Activated CD4-positive, alpha-beta T cell treated with anti-CD3 and anti-CD28 coated beads for 48 hours (primary cell): ENCODE measurements at regions not wholly inside any gene's neighbourhood (a gene's known extent, or its start where the extent isn't known, plus 50 kb on each side); places are given as distances from the start of the nearest gene placed in this dataset.
"Not testable (repeated sequence)": the region's sequence is repeated elsewhere in the genome, so short reads cannot be mapped to it uniquely, and the experiment has no call there.

Experiments used
- DNase-seq: peaks from one replicate; pipeline ENCODE4 v3.0.0-alpha.2; 2020

DNA sequence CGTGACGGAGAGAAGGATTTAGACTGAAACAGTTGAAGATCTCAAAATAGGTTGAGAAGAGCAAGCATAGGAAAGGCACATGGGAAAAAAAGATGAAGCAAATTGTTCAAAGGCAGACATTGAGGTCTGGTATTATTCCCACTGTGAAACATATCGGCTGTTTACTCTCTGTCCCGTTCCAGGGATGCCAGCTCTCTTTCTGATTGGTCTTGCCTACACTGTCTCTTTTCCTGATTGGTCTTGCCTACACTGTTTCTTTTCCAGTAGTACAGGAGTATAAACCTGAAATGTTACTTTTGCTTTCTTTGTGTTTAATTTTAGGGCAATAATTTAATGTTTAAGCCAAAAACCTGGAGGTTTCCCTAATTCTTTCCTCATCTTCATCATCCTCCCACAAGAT, 226.5 kb upstream of the MCHR2 start:
- no peak for DNase-seq

DNA sequence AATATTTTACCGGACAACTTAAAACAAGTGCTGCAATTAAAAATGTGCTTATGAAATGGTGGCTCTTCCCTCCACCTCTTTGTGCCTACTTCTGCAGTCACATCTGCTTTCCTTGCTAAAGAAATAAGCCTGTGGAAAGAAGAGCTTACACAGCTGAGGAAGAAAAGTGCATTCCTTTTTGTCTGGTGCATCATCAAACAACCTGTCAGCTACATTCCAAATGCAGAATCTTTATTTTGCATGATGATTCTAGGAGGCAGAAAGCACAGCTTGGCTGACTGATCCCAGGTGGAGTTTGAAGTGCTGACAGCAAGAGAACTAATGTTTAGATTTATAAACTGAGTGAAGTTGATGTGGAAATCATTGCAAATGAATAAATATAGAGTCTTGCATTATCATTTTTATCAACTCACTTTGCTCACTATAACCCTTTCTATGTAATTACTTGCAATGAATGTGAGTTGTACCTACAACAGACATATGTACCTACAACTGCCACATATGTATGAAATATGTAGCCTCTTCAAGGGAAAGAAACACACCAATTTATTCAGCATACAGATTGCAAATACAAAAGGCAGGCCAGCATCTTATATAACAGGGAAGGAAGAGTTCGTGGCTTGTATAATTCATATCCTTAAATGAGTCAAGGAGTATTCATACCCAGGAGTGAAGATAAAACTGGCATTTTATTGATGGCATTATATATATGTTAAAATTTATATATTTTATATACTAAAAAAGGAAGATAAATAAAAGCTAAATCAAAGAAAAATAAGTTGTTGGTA, 223.4 kb upstream of the MCHR2 start:
- DNase-seq, result no peak

DNA sequence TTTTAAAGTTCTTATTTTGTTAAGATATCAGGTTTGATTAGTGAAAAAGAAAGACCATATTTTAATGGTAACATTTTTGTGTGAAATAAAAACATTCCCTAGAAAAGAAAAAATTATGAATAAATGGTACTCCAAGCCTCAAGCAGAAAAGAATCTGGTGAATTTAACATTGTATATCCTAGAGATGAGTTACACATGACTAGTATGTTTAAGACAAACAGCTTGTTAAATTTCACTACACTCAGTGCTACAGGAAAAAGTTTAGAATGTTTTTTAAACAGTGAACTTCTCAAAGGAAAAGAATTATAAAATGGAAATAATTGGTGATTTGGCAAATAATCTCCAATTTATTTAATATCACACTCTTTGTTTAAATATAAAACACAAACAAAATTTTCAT, 222.7 kb upstream of the MCHR2 start:
- DNase-seq, result no peak

DNA sequence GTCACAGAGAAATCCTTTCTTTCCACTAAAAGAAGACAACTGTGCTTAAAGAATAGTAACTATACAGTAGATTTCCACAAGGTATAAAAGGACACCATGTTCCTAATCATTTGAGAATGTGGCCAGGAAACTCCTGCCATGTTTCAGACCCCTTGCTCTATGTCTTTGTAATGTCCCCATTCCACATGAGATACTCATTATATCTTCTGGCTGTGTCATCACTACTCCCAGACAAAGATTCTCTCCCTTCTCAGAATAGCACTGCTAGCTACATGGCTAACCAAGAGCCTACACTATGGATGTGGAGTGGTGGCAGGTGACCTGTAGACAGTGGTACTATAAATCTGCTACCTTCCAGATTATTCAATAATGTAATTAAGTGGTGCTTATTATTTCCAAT, 218.1 kb upstream of the MCHR2 start:
- DNase-seq, result no peak

DNA sequence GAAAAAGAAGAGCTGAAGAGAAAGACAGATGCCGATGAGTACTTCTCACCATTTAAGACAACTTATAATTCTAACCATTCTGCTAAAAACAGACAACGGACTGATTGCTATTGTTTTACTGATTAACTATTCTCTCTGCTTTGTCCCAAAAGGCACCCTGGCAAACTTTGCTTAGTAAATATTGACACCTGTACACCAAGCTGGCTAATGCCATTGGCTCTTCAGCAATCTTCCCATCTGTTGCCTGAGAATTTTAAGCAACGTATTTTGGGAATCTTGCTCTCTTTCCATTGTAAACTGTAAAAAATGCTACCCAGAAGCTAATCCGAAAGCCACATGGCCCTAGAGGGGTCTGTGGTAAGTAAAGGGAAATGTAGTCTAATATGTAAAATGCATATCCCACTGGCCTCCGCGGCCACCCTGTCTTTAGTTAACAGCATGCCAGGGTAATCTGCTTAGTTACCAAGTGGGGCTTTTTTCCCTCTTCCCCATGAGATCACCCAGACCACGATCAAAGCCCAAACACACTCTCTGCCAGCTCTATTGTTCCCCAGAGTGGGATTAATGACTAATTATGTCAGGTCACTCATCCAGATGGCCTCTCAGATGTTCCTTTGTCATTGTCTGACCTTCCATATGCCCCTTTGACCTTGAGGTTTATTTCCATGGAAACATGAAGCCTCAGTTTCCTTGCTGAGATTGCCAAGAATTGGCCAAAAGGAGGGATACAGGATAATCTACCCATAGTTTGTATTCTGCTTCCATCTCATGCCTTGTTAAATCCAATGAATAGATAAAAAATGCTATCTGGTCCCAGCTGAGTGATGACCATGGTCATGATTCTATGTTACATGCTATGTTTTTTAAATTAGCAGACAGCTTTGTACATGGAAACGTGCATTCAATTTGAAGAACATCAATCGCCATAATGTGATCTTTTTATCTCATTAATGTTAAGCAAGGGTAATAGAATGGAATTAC, 216.4 kb upstream of the MCHR2 start:
- DNase-seq, result no peak

DNA sequence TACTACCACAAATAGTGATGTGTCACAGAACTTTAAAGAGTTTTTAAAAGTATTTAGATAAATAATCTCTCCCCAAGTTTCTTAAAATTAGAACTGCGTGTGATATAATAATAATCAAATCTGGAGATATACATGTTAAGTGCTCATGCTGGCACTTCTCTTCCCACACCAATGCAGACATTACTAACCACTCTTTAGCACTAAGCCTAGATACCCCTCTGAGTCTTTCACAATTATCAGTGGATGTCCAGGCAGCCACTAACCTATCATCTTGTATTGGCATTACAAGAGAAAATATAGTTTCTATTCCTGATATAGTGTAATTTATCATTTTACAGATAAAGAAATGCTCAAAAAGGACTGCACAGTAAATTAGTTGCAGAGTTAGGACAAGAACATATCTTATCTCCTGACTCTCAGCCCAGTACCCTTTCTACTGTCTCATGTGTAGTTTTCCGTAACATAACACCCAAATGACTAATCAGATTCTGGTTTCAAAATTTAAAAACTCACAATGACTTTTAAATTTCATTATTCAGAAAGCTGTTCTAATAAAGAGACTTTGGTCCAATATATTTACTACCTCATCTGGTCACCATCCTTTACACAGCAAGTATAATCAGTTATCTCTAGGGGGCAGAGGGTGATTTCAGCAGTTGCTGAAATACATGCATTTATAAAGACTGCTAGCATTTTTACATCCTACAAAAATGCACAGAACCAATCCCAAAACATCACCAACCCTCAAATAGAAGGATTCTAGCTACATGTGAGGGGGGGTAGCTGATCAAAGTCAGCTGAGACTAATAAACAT, 215.5 kb upstream of the MCHR2 start:
- no peak for DNase-seq

DNA sequence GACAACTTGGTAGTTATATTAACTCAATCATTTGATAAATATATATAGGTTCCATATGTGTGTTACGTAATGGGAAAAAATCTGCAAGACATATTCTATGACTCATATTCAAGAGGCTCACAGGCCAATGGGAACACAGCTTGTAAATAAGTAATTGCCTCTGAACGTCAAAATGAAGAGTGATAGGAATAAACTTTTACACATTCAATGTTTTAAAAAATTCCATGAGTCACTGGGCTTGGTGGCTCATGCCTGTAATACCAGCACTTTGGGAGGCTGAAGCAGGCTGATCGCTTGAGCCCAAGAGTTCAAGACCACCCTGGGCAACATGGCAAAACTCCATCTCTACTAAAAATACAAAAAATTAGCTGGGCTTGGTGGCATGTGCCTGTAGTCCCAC, 209.4 kb upstream of the MCHR2 start:
- DNase-seq, result no peak

DNA sequence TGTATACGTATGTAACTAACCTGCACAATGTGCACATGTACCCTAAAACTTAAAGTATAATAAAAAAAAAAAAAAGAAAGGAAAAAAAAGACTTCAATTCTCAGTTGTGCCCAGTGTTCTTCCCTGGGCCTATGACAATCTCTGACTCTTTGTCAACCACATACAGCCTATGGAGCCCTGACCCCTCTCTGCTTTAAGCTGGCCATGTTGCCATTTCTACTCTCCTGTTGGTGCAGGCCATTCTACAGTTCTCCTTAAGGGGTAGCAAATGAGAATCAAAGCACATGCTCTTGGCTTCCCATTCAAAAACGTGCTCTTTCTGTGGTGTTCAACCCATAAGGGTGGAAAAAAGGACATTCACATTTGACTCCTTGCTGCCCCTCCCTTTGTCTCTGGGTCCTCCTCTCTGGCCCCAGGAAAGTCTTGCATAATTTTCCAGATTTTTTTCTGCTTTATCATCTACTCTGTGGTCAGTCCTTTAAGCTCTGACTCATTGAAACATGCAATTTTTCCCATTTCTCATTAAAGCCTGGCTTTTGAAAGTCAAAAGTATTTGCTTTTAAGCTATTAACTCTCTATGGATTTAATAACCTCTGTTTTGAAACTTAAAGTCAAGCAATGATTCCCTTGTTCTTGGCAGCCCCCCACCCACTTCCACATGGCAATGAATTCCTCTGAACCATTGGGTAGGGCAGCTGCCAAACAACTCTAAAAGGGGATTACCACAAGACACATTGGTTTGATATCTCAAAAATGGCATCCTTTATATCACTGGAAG, 208.6 kb upstream of the MCHR2 start:
- DNase-seq, result no peak

DNA sequence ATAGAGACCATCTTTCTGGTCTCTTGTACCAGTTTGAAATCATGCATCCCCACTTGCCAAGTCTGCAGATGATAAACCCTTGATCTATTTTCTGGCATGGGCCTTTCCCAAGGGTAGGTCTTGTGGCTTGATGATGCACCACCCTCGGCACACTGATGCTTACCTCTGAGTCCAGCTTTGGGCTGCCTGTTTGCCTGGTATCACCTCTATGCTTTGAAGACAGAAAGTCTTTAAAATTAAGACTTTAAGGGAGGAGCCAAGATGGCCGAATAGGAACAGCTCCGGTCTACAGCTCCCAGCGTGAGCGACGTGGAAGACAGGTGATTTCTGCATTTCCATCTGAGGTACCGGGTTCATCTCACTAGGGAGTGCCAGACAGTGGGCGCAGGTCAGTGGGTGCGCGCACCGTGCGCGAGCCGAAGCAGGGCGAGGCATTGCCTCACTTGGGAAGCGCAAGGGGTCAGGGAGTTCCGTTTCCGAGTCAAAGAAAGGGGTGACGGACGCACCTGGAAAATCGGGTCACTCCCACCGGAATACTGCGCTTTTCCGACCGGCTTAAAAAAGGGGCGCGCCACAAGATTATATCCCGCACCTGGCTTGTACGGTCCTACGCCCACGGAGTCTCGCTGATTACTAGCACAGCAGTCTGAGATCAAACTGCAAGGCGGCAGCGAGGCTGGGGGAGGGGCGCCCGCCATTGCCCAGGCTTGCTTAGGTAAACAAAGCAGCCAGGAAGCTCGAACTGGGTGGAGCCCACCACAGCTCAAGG, 202.4 kb upstream of the MCHR2 start:
- DNase-seq, result not testable (repeated sequence)

DNA sequence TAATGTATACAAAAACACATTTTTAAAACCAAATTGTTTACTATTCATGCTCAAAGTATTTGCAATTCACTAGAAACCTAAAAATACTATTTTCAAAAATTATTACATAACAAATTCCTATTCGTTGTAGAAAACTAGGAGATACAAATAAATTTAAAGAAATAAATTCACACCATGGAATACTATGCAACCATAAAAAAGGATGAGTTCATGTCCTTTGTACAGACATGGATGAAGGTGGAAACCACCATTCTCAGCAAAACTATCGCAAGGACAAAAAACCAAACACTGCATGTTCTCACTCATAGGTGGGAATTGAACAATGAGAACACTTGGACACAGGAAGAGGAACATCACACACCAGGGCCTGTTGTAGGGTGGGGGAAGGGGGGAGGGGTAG, 201.2 kb upstream of the MCHR2 start:
- not testable (repeated sequence) for DNase-seq

DNA sequence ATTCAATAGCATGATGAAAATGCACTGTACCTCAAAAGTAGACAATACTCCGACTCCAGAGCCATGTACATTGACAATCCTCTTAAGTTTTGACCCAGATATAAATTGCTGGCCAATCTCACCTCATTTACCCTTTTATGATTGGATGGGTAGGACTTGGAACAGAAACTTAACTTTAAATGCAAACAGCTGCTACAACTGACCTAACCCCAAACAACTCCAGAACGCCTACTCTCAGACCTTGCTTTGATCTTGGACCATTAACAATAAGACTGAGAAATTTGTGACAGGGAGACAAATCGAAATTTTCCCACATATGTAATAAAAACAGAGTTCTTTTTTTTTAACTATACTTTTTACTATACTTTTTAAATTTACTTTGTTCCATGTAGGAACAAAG, 200.5 kb upstream of the MCHR2 start:
- no peak for DNase-seq

DNA sequence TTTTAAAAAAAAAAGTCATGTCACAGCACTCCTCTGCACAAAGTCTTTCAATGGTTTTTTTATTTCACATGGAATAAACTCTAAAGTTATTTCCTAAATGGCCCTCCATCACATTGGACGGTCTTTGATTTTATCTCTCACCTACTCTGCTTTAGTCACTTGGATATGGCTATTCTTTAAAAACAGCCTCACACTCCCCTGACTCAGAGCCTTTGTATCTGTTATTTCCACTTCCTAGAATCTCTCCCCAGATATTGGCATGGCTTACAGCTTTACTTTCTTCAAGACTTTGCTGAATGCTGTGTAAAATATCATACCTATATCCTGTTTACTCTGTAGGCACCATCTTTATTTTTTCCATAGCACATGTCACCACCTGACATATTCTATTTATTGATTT, 194.7 kb upstream of the MCHR2 start:
- DNase-seq, result no peak

DNA sequence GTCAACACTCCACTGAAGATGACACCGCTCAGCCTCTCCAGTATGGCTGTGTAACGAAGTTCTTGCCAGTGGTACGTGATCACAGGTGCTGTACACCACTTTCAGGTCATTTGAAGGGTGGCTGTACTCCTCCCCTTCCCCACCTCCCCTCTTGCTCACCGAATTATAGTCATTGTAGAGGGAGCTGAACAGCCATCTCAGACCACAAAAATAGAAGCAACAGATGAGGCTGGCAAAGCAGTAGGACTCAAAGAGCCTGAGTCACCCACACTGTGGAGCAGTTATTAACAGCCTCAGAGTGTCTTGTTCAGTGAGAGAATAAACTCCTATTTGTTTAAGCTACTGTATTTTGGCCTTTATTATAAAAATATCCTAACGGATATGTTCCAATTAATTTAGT, 192.5 kb upstream of the MCHR2 start:
- DNase-seq, result no peak

DNA sequence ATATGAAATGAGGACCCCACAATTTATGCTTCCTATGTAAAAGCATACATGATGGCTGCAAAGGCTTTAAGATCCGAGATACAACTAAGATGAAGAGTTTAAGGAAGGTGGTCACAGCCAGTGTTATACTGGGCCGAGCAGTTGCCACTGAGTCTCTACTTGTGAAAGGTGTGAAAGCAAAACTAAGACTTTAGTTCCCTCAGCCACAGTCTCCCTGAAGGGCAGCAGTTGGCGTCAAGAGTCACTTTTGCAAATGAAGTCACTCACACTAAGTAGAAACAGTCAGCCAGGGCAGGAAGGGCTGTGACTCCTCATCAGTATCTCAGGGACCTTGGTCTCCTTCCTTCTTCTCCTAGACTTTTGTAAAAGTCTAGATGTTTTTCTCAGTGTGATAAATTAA, 191.6 kb upstream of the MCHR2 start:
- DNase-seq, result no peak

DNA sequence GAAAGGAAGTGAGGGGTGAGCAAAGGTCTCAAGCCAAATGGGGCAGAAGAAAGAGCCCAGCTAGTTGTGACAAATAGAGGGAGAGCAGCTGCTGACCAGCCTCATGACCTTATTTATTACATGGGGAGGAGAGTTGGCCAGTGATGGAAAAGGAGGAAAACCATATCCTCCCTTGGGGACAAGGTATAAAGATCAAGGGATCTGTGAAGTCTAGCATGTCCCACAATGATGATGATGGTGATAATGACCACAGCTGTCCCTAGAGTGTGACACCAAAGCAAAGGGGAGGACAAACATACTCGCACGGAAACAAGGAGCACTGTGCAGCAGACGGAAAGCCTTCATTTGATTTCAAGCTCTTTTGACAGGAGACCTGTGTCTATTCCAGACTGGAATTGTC, 190.4 kb upstream of the MCHR2 start:
- DNase-seq, result no peak

DNA sequence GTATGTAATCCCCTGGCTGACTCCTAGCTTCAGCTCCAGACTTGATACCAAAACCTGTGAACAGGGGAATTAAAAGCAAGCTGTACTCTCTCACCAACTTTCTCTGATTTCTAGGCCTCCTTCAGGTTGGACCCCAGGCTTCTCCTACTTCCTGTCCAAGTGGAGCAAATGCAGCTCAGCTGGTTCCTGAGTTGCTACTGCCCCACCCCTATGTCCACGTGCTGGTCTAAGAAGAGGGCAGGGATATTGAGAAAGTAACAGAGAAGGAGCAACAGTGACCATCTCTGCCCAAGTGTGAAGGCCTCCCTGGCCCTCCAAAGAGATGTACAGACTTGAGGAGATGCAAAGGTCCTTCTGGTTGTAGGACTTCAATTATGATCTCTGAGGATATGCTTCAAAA, 188.3 kb upstream of the MCHR2 start:
- no peak for DNase-seq

DNA sequence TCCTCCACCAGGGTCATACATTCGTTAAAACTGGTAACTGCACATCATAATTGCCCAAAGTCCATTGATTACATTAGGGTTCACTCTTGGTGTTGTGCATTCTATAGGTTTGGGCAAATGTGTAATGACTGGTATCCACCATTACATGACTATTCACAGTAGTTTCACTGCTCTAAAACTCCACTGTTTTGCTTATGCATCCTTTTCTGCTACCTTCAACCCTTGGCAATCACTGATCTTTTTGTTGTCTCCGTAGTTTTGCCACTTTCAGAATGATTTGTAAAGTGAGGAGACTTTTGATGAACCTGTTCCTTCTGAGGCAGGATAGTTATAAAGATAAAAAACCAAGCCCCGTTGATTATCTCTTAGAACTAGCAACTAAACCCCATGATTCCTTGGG, 187.3 kb upstream of the MCHR2 start:
- no peak for DNase-seq

DNA sequence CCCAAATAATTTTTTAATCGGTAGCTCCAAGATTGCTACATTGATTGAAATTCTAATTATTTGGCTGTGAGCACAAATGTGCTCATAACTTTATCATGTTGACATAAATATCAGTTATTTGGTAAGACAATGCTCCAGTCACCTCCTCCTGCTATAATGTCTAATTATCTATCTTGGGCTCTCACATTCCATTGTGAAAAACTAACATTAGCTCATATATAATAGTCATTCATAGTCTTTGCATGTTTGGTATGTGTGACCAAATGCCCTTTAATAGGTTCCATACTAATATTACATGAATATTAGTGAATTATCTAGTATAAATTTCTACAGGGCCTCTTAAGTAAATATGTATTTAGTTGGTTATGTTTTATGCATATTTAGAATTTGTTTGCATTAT, 185.6 kb upstream of the MCHR2 start:
- DNase-seq, result no peak

DNA sequence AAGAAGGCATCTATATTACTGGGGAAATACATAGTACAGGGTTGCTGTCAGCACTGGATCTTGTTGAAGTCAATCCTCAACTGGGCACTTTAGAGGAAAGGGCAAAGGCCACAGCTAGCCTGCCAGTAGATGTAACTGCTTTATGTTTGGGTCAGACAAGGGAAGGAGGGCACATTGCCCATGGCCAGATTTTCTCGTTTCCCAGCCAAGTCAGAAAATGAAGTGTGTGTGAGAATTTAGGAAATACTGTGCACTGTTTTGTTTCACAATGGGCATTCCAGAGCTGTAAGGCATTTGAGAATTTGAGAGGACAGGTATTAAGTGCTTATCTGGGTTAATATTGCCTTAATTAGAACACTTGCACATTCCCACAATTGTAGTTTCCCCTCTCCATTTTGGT, 183.9 kb upstream of the MCHR2 start:
- no peak for DNase-seq

DNA sequence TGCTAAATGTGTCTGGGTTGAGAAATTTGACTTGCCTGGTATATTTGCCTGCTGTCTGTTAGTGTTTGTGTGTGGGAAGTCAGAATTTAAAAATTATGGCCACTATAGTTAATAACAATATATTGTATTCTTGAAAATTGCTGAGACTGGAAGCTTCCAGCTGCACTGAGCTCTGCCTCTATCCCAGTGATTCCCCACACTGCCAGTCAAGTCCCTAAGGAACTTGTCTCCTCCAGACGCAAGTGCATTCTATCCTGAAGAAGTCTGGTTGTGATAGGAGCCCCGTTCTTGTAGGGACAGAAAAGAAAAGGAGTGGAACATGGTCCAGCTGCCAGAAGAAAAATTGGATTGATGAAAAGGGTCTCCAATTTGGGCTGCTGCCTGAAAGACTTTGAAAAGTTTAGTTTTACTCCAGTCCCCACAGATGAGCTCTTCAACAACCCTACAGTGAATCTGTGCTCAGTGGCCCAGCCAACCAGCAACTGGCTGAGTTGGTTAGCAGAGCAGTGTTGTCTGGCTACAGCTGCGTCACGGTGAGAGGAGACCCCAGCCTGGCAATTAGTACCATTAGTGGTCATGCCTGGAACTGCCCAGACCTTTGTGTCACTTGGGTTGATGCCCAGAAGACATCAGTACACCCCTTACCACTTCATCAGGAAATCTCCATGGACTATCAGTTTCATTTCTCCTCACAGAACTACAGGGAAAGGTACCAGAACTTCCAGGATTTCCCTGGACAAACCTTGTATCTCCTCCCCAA, 183.1 kb upstream of the MCHR2 start:
- no peak for DNase-seq
